DMS153 (cell line): ENCODE measurements at regions not wholly inside any gene's neighbourhood (a gene's known extent, or its start where the extent isn't known, plus 50 kb on each side); places are given as distances from the start of the nearest gene placed in this dataset.

Experiments used
- DNase-seq: peaks from one replicate; lab custom pipeline; 2025; lab: John Stamatoyannopoulos, UW

- no peak for DNase-seq
These were observed 301.4 kb upstream of the TNP1 start for GRCh38 chr2:217160978-217161973.

DNA sequence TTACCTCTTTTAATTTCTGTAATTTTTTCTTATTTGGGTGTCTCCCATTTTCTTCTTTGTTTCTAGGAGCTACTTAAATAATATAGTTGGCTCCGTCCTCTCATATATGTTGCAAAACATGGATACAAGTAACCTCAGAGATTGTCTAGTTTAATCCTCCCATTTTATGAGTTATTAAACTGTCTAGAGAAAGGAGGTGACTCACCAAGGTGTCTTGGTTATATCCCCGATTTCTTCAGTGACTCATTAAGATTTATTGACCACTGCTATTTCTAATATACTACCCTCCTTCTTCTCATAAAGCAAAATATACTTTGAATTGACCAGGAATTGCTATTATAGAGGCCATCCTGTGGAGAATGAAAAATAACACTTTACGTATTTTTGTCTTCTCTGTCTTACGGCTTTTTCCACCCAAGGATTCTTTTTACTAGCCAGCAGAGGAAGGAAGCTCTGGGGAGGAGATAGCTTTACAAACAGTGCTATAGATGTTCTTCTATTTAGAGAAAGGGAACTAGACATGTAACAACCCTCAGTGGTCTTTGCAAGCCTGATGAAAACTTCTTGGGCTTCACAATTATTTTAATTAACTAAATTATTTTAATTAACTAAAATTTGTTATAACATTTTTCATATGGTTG, 300.4 kb upstream of the TNP1 start:
- no peak for DNase-seq

DNA sequence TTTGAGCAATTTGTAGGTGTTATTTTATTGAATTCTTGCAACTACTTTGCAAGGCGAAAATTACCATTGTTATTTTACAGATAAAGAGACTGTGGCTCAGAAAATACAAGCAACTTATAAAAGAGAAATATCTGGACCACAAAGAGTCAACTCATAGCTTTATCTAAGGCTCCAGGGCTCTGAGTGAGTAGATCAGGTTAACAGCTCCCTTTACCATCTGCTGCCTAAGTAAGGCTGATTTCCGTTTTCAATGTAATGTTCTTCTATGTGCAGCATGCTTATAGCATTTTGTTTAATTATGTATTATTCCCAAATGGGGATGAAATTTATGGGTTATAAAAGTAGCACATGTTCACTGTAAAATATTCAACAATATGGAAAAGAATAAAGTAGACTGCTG, 299.1 kb upstream of the TNP1 start:
- no peak for DNase-seq

- DNase-seq: no peak
These were observed 297.7 kb upstream of the TNP1 start for GRCh38 chr2:217157581-217157980.

GRCh38 chr2:217156801-217157200, 296.9 kb upstream of the TNP1 start:
- DNase-seq: no peak

- no peak for DNase-seq
These were observed 295.1 kb upstream of the TNP1 start for GRCh38 chr2:217154923-217155322.

DNA sequence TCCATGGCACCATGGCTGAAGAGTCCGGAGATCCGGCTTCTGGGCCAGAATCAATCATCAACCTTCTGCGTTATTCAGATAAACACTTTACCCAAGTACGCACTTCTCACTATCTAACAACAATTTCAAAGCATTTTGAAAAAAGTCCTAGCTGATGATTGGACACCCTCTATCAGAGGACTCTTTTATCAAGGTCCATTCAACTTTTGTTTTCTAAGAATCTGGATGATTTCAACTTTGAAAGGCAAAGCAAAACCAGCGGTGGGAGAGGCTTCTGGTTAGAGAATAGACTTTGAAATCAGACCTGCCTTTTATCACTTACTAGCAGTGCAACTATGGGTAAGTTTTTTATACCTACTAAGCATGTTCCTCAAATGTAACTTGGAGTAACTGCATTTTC, 293.6 kb upstream of the TNP1 start:
- DNase-seq: no peak

DNA sequence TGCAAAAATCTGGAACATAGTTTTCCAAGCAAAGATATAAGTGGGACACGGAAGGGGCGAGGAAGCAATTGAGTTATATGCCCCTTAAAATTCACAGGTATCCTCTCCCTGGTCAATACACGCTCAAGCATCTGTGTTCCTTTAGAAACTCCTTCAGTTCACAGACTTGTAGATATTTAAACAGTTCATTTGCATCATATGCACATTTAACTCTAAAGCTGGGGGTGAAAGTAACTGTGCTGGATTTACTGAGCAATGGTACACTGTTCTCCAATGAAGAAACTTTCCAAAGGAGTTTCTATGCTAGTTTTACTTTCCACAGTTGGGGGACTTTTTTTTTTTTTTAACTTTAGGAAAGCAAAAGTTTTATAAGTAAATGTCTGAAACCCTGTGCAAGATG, 293.0 kb upstream of the TNP1 start:
- DNase-seq: no peak

- no peak for DNase-seq
These were observed 291.8 kb upstream of the TNP1 start for GRCh38 chr2:217151509-217152206.

DNA sequence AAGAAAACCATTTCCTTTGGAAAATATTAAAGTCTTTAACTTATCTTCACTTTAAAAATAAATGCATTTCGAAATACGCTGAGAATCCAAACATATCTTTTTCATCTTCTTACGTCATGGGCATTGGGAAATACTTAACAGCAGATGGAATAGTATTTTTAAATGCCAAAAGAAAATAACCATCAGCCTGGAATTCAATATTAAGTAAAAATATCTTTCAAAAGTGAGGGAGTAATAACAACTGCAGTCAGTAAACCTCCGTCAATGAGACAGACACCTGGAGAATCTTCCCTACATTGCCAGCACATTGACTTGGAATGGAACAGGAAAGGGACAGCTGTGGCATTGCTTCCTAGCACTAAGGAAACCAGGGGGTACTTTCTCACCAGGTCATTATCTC, 290.4 kb upstream of the TNP1 start:
- no peak for DNase-seq

DNA sequence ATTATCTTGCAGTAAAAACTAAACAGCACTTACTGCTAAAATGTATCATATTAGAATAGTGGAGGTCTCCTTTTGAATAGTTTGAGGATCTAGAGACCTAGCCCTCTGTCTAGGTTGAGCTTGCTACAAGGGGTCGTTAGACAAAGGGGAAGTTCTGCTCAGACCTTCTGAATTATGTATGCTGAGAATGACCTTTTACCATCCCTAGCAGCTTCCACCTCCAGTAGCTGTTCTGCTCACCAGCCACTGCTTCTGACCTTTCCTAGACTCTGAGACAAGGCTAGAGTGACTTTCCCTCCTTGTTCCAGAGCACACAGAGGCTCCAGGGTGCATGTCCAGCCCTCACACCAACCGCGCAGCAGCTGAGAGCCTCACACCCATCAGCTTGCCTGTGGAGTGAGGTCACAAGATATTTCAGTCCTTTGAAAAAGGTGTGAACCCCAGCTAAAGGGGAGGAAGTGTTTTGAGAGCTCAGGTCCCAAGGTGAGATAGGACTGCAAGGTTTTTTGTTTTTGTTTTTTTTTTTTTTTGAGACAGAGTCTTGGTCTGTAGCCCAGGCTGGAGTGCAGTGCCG, 289.3 kb upstream of the TNP1 start:
- DNase-seq: no peak

GRCh38 chr2:217147818-217148217, 288.0 kb upstream of the TNP1 start:
- no peak for DNase-seq

GRCh38 chr2:217146956-217147355, 287.1 kb upstream of the TNP1 start:
- DNase-seq: no peak

DNA sequence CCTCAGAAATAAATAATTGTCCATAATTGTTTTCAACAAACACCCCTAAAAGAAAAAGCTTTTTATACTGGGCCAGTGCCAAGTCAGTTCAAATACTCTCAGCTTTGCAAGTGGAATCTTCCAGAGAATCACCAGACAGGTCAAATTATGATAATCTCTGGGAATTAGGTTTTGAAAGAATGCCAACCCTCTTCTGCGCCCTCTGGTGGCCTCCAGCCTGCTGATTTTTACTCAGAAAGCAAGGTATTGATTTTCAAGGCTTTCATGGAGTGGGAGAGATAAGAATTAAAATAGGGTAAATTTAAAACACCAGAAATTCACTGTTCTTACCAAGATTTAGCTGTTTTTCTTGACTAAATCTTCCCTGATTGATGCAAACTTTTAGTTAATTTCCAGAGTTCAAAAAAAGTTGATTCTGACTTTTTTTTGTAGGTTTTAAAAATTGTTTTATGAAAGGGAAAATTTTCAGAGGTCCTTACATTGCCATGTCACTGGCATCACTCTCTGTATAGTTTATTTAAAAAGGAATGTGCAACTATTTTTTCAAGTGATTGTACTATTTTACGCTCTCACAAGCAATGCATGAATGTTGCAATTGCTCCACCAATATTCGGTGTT, 282.9 kb upstream of the TNP1 start:
- no peak for DNase-seq

DNA sequence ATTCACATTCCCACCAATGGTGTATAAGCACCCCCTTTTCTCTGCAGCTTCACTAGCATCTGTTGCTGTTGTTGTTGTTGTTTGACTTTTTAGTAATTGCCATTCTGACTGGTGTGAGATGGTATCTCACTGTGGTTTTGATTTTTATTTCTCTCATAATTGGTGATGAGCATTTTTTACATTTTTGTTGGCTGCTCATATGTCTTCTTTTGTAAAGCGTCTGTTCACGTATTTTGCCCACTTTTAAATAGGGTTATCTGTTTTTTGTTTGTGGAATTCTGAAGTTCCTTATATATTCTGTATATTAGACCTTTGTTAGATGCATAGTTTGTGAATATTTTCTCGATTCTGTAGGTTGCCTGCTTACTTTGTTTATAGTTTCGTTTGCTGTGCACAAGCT, 278.4 kb upstream of the TNP1 start:
- no peak for DNase-seq

GRCh38 chr2:217127744-217128143, 267.9 kb upstream of the TNP1 start:
- DNase-seq: peak; percentile 41

GRCh38 chr2:217125014-217125413, 265.1 kb upstream of the TNP1 start:
- DNase-seq: no peak

GRCh38 chr2:217124050-217124449, 264.2 kb upstream of the TNP1 start:
- DNase-seq: no peak

GRCh38 chr2:217121565-217121964, 261.7 kb upstream of the TNP1 start:
- no peak for DNase-seq

DNA sequence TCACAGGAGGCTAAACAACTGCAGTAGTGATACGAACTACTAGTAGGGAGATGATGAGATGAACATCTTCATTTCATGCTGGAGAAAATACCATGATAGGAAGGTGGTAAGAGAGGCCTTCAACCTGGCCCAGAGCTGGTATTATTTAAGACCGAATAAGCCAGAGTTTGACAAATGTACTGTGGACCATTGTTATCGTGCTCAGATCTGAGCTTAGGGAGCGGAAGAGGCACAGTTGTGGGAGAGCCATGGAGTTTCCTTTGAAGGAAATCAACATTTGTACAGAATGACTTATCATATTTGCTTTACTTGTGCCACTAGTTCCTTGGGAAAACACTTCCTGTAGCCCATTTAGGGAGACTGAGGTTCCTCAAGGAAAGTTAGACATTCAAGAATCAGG, 260.6 kb upstream of the TNP1 start:
- no peak for DNase-seq

GRCh38 chr2:217118559-217119284, 258.9 kb upstream of the TNP1 start:
- no peak for DNase-seq
